ENCODE measurements at regions not wholly inside any gene's neighbourhood (a gene's known extent, or its start where the extent isn't known, plus 50 kb on each side); places are given as distances from the start of the nearest gene placed in this dataset.
"Not testable (repeated sequence)": the region's sequence is repeated elsewhere in the genome, so short reads cannot be mapped to it uniquely, and the experiment has no call there.

GRCh38 chr21:35982717-35983116, 77.6 kb downstream of the SETD4 start:
- DNase-seq = no peak

GRCh38 chr21:35981514-35982070, 78.7 kb downstream of the SETD4 start:
- DNase-seq = no peak

GRCh38 chr21:35980821-35981220, 79.5 kb downstream of the SETD4 start:
- no peak for DNase-seq

- DNase-seq = not testable (repeated sequence)
These were observed 82.5 kb downstream of the SETD4 start for GRCh38 chr21:35977860-35978259.

GRCh38 chr21:35976929-35977328, 83.4 kb downstream of the SETD4 start:
- no peak for DNase-seq

- no peak for DNase-seq
These were observed 83.8 kb downstream of the SETD4 start for GRCh38 chr21:35976481-35976880.

GRCh38 chr21:35974775-35975174, 85.6 kb downstream of the SETD4 start:
- no peak for DNase-seq

GRCh38 chr21:35971824-35972223, 88.5 kb downstream of the SETD4 start:
- DNase-seq = no peak

- DNase-seq = no peak
These were observed 91.0 kb downstream of the SETD4 start for GRCh38 chr21:35969281-35969680.

GRCh38 chr21:35968564-35968963, 91.8 kb downstream of the SETD4 start:
- no peak for DNase-seq

GRCh38 chr21:35965699-35966098, 94.6 kb downstream of the SETD4 start:
- DNase-seq = no peak

GRCh38 chr21:35963920-35964451, 96.3 kb downstream of the SETD4 start:
- no peak for DNase-seq

GRCh38 chr21:35962917-35963316, 97.4 kb downstream of the SETD4 start:
- no peak for DNase-seq

- DNase-seq = no peak
These were observed 106.3 kb downstream of the SETD4 start for GRCh38 chr21:35954066-35954465.

GRCh38 chr21:35953597-35953996, 106.7 kb downstream of the SETD4 start:
- no peak for DNase-seq

GRCh38 chr21:35952651-35953340, 107.5 kb downstream of the SETD4 start:
- no peak for DNase-seq

- DNase-seq = no peak
These were observed 111.3 kb downstream of the SETD4 start for GRCh38 chr21:35948982-35949381.

- no peak for DNase-seq
These were observed 115.1 kb downstream of the SETD4 start for GRCh38 chr21:35945089-35945671.

- no peak for DNase-seq
These were observed 116.6 kb downstream of the SETD4 start for GRCh38 chr21:35943752-35944151.

- DNase-seq = no peak
These were observed 117.8 kb downstream of the SETD4 start for GRCh38 chr21:35942211-35943144.

- no peak for DNase-seq
These were observed 120.0 kb downstream of the SETD4 start for GRCh38 chr21:35940074-35940927.

- DNase-seq = no peak
These were observed 121.9 kb downstream of the SETD4 start for GRCh38 chr21:35938446-35938845.

Data from effector CD8-positive, alpha-beta T cell (primary cell).